Ishikawa (cell line): ENCODE measurements at regions not wholly inside any gene's neighbourhood (a gene's known extent, or its start where the extent isn't known, plus 50 kb on each side); places are given as distances from the start of the nearest gene placed in this dataset.

Source experiments
- CEBPB ChIP-seq: IDR thresholded peaks from 2 replicates; pipeline ENCODE4 v1.6.1; 2012
- EGR1 ChIP-seq: IDR thresholded peaks from 2 replicates; pipeline ENCODE4 v1.6.1; 2012
- EP300 ChIP-seq: IDR thresholded peaks from 2 replicates; pipeline ENCODE4 v1.6.1; 2012; ENCODE audit warnings: borderline replicate concordance
- FOXM1 ChIP-seq: IDR thresholded peaks from 2 replicates; pipeline ENCODE4 v1.6.1; 2012; ENCODE audit warnings: low read depth, borderline replicate concordance
- MAX ChIP-seq: IDR thresholded peaks from 2 replicates; pipeline ENCODE4 v1.6.1; 2012
- NFIC ChIP-seq: IDR thresholded peaks from 2 replicates; pipeline ENCODE4 v1.6.1; 2012
- RAD21 ChIP-seq: IDR thresholded peaks from 2 replicates; pipeline ENCODE4 v1.6.1; 2012; ENCODE audit warnings: low read depth
- TAF1 ChIP-seq: IDR thresholded peaks from 2 replicates; pipeline ENCODE4 v1.6.1; 2012; ENCODE audit warnings: low read depth, mild to moderate bottlenecking
- TCF12 ChIP-seq: IDR thresholded peaks from 2 replicates; pipeline ENCODE4 v1.6.1; 2012; ENCODE audit warnings: low read depth
- TEAD4 ChIP-seq: IDR thresholded peaks from 2 replicates; pipeline ENCODE4 v1.6.1; 2012
- YY1 ChIP-seq: IDR thresholded peaks from 2 replicates; pipeline ENCODE4 v1.6.1; 2012; ENCODE audit warnings: low read depth
- TF ChIP-seq, protein P1 (sequence below): IDR thresholded peaks from 2 replicates; pipeline ENCODE4 v1.6.1; 2012; ENCODE audit warnings: low read depth, mild to moderate bottlenecking

DNA sequence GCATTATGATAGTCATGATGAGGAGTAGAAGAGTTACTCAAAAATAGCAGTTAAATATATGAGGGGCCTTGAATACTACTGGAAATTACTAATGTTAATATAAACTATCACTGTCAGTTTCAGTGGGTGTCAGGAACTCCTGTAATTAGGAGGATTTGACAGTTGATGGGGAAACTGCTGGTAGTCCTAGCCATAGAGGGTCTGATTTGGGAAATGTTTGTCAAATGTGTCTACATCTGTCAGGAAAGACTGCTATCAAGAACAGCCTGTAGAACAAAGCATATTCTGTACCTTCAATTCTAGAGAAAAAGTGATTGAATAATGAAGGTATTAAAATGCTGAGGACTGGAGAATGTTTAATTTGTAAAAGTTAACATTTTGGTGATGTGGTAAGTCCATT, 567.9 kb downstream of the CDH9 start:
- no peak for TF ChIP-seq NFIC
- TF ChIP-seq MAX, result no peak
- TF ChIP-seq TCF12, result no peak
- TF ChIP-seq RAD21, result no peak
- TF ChIP-seq, protein P1, sequence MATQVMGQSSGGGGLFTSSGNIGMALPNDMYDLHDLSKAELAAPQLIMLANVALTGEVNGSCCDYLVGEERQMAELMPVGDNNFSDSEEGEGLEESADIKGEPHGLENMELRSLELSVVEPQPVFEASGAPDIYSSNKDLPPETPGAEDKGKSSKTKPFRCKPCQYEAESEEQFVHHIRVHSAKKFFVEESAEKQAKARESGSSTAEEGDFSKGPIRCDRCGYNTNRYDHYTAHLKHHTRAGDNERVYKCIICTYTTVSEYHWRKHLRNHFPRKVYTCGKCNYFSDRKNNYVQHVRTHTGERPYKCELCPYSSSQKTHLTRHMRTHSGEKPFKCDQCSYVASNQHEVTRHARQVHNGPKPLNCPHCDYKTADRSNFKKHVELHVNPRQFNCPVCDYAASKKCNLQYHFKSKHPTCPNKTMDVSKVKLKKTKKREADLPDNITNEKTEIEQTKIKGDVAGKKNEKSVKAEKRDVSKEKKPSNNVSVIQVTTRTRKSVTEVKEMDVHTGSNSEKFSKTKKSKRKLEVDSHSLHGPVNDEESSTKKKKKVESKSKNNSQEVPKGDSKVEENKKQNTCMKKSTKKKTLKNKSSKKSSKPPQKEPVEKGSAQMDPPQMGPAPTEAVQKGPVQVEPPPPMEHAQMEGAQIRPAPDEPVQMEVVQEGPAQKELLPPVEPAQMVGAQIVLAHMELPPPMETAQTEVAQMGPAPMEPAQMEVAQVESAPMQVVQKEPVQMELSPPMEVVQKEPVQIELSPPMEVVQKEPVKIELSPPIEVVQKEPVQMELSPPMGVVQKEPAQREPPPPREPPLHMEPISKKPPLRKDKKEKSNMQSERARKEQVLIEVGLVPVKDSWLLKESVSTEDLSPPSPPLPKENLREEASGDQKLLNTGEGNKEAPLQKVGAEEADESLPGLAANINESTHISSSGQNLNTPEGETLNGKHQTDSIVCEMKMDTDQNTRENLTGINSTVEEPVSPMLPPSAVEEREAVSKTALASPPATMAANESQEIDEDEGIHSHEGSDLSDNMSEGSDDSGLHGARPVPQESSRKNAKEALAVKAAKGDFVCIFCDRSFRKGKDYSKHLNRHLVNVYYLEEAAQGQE, result no peak
- TF ChIP-seq FOXM1, result no peak
- TF ChIP-seq EGR1, result no peak
- no peak for TF ChIP-seq EP300
- no peak for TF ChIP-seq TEAD4
- TF ChIP-seq TAF1, result no peak
- no peak for TF ChIP-seq CEBPB
- TF ChIP-seq YY1, result no peak
